ENCODE measurements at regions not wholly inside any gene's neighbourhood (a gene's known extent, or its start where the extent isn't known, plus 50 kb on each side); places are given as distances from the start of the nearest gene placed in this dataset.

GRCh38 chr2:147420517-147420916, 424.3 kb upstream of the ACVR2A start:
- TF ChIP-seq CTCF (tag by site-specific recombination; IDR thresholded peaks at IDR 0.05) (no peak), ZNF747 (tag by site-specific recombination; IDR thresholded peaks at IDR 0.05) (no peak), ZNF24 (tag by site-specific recombination; IDR thresholded peaks at IDR 0.05) (no peak), ZNF148 (tag by site-specific recombination; IDR thresholded peaks at IDR 0.05; ENCODE audit: borderline replicate concordance) (no peak), ZNF19 (tag by site-specific recombination; IDR thresholded peaks at IDR 0.05; ENCODE audit: low read depth) (no peak), ZSCAN30 (tag by site-specific recombination; IDR thresholded peaks at IDR 0.05) (no peak), GFI1B (tag by site-specific recombination; IDR thresholded peaks at IDR 0.05) (no peak), ZNF366 (tag by site-specific recombination; conservative IDR thresholded peaks at IDR 0.05) (no peak)

Data from HEK293 (cell line).